ENCODE measurements at regions not wholly inside any gene's neighbourhood (a gene's known extent, or its start where the extent isn't known, plus 50 kb on each side); places are given as distances from the start of the nearest gene placed in this dataset.

DNA sequence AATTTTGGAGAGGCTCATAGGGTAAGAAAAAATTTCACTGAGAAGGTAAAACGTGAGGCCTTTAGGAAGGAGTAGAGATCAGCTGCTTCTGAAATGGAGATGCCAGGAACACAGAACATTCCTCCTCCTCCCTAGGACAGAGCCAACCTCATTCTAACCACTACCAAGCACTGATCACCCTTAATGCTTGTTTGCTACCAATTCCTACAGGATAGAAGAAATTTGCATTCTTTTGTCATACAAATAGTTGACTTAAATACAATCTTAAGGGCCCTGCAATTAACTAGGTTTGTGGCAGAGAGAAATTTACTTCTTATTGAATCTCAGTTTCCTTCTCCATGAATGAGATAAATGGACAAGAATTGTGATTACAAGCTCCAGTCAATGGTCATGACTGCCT lies 780.2 kb upstream of the WWC1 start:
- DNase-seq (ENCODE audit: low spot score) = no peak
- BruUV-seq (replicated peaks) = no TSS peak
- Histone ChIP-seq H3K4me2 (ENCODE audit: low read length) (no peak overlapping the region), H3K27ac (ENCODE audit: low read depth, low read length, poor library complexity, severe bottlenecking) (no peak overlapping the region), H3K36me3 (ENCODE audit: insufficient read depth, low read length) (no peaks in the 10 kb centered on the region), H3K79me2 (ENCODE audit: insufficient read depth, low read depth, low read length) (no peaks in the 10 kb centered on the region), H3K9me3 (ENCODE audit: low read length) (no peaks in the 10 kb centered on the region), H4K20me1 (ENCODE audit: insufficient read depth, low read length) (no peaks in the 10 kb centered on the region), H3K4me3 (ENCODE audit: low read depth, low read length, poor library complexity, severe bottlenecking) (no peak overlapping the region), H3K9me2 (ENCODE audit: insufficient read depth, low read length) (no peaks in the 10 kb centered on the region), H3K4me1 (ENCODE audit: insufficient read depth, low read length, poor library complexity, severe bottlenecking) (no peaks in the 10 kb centered on the region), H2AFZ (ENCODE audit: low read length) (no peak overlapping the region)
- POLR2A ChIA-PET = interaction anchor here (0.7 kb wide), 3 partner anchors 453 to 692 kb away, joined by 3 read pairs; no protein-coding TSS in a partner anchor
- intact Hi-C loops (cut with micrococcal nuclease; ENCODE audit: unreplicated experiment) = no loop called here
- CTCF ChIA-PET (ENCODE audit: unreplicated experiment) = no interaction called here
- TF ChIP-seq, protein P1, sequence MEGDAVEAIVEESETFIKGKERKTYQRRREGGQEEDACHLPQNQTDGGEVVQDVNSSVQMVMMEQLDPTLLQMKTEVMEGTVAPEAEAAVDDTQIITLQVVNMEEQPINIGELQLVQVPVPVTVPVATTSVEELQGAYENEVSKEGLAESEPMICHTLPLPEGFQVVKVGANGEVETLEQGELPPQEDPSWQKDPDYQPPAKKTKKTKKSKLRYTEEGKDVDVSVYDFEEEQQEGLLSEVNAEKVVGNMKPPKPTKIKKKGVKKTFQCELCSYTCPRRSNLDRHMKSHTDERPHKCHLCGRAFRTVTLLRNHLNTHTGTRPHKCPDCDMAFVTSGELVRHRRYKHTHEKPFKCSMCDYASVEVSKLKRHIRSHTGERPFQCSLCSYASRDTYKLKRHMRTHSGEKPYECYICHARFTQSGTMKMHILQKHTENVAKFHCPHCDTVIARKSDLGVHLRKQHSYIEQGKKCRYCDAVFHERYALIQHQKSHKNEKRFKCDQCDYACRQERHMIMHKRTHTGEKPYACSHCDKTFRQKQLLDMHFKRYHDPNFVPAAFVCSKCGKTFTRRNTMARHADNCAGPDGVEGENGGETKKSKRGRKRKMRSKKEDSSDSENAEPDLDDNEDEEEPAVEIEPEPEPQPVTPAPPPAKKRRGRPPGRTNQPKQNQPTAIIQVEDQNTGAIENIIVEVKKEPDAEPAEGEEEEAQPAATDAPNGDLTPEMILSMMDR (conservative IDR thresholded peaks at IDR 0.05; ENCODE audit: low read length) = no peak
- no peak for TF ChIP-seq EZH2phosphoT487 (IDR thresholded peaks at IDR 0.05; ENCODE audit: borderline replicate concordance, low read depth, low read length)

DNA sequence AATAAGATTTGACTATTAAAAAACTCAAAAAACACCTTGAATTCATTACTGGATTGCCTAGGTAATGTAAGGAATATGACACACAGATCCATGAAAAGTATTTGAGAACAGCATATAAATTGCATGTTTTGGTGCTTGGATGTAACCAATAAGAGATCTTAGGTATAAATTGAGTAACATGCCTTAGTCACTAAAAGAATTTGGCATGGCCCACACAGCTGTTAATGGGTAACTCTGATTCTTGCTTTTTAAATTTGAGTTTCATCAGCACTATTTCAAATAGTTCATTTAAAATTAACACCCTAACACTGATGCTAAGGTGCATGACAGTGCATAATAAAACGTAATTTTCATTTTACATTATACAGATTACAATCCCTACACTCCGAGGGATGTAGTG lies 779.3 kb upstream of the WWC1 start:
- H3K36me3 ChIP-seq (ENCODE audit: insufficient read depth, low read length) = no peaks in the 10 kb centered on the region
- ChIA-PET CTCF (ENCODE audit: unreplicated experiment) (no interaction called here), POLR2A (no interaction called here)
- H3K9me3 ChIP-seq (ENCODE audit: low read length) = no peaks in the 10 kb centered on the region
- TF ChIP-seq, protein P1 (conservative IDR thresholded peaks at IDR 0.05; ENCODE audit: low read length) = no peak
- no peak for TF ChIP-seq EZH2phosphoT487 (IDR thresholded peaks at IDR 0.05; ENCODE audit: borderline replicate concordance, low read depth, low read length)
- H3K4me2 ChIP-seq (ENCODE audit: low read length) = no peak overlapping the region
- no peak overlapping the region for H3K27ac ChIP-seq (ENCODE audit: low read depth, low read length, poor library complexity, severe bottlenecking)
- intact Hi-C loops (cut with micrococcal nuclease; ENCODE audit: unreplicated experiment) = no loop called here
- H2AFZ ChIP-seq (ENCODE audit: low read length) = no peak overlapping the region
- H3K4me1 ChIP-seq (ENCODE audit: insufficient read depth, low read length, poor library complexity, severe bottlenecking) = no peaks in the 10 kb centered on the region
- H3K4me3 ChIP-seq (ENCODE audit: low read depth, low read length, poor library complexity, severe bottlenecking) = no peak overlapping the region
- no peak for DNase-seq (ENCODE audit: low spot score)
- no peaks in the 10 kb centered on the region for H3K9me2 ChIP-seq (ENCODE audit: insufficient read depth, low read length)
- no TSS peak for BruUV-seq (replicated peaks)
- no peaks in the 10 kb centered on the region for H4K20me1 ChIP-seq (ENCODE audit: insufficient read depth, low read length)
- H3K79me2 ChIP-seq (ENCODE audit: insufficient read depth, low read depth, low read length) = no peaks in the 10 kb centered on the region

DNA sequence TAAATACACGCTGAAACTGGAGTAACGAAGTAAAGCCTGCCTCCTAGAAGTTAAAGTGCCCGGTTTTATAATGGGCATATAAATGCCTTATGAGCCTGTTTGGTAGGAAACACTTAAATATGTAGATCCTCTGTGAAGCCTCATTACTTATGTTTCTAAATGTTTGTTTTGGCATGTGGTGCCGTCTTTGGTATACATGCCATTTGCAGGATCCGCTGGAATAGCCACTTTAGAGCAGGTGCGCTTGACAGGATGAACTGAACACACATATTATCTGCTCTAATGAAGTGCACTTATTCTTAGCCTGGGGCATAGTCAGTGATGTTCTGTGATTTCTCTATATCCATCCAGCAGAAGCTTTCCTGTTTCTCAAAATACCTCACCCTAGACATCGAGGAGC lies 778.1 kb upstream of the WWC1 start:
- H3K36me3 ChIP-seq (ENCODE audit: insufficient read depth, low read length) = no peaks in the 10 kb centered on the region
- intact Hi-C loops (cut with micrococcal nuclease; ENCODE audit: unreplicated experiment) = no loop called here
- no peak for DNase-seq (ENCODE audit: low spot score)
- TF ChIP-seq, protein P1 (conservative IDR thresholded peaks at IDR 0.05; ENCODE audit: low read length) = no peak
- TF ChIP-seq EZH2phosphoT487 (IDR thresholded peaks at IDR 0.05; ENCODE audit: borderline replicate concordance, low read depth, low read length) = no peak
- H4K20me1 ChIP-seq (ENCODE audit: insufficient read depth, low read length) = no peaks in the 10 kb centered on the region
- no peak overlapping the region for H3K27ac ChIP-seq (ENCODE audit: low read depth, low read length, poor library complexity, severe bottlenecking)
- ChIA-PET POLR2A (interaction anchor here (0.6 kb wide), 1 partner anchor 26 kb away, joined by 3 read pairs; no protein-coding TSS in a partner anchor), CTCF (ENCODE audit: unreplicated experiment) (no interaction called here)
- no peaks in the 10 kb centered on the region for H3K9me3 ChIP-seq (ENCODE audit: low read length)
- no peak overlapping the region for H3K4me3 ChIP-seq (ENCODE audit: low read depth, low read length, poor library complexity, severe bottlenecking)
- BruUV-seq (replicated peaks) = no TSS peak
- no peaks in the 10 kb centered on the region for H3K79me2 ChIP-seq (ENCODE audit: insufficient read depth, low read depth, low read length)
- no peak overlapping the region for H2AFZ ChIP-seq (ENCODE audit: low read length)
- H3K4me2 ChIP-seq (ENCODE audit: low read length) = no peak overlapping the region
- H3K9me2 ChIP-seq (ENCODE audit: insufficient read depth, low read length) = no peaks in the 10 kb centered on the region
- no peaks in the 10 kb centered on the region for H3K4me1 ChIP-seq (ENCODE audit: insufficient read depth, low read length, poor library complexity, severe bottlenecking)
